Neural cell (in vitro differentiated cells): ENCODE measurements at regions not wholly inside any gene's neighbourhood (a gene's known extent, or its start where the extent isn't known, plus 50 kb on each side); places are given as distances from the start of the nearest gene placed in this dataset.

ENCODE experiments used
- H2AFZ ChIP-seq: fragments of 200-600, 300-800 bp; sonication (generic), shearing (Covaris generic); 2 replicates; pipeline ENCODE4 v1.6.0; 2014; ENCODE audit warnings: low read depth, mild to moderate bottlenecking, antibody characterized with exemption, low read length, moderate library complexity
- H3F3A ChIP-seq: fragments of 200-600 bp; shearing (Covaris generic); 2 replicates; pipeline ENCODE4 v1.6.1; 2016; ENCODE audit warnings: mild to moderate bottlenecking, moderate library complexity, mixed read lengths, antibody characterized with exemption, low read length; ENCODE audit not compliant: insufficient read depth, poor library complexity, severe bottlenecking
- H3K27ac ChIP-seq: fragments of 200-600, 300-800 bp; sonication (generic), shearing (Covaris generic); 2 replicates; pipeline ENCODE4 v1.5.1; 2014; ENCODE audit warnings: mild to moderate bottlenecking, low read length, moderate library complexity
- H3K27me3 ChIP-seq: fragments of 300-800, 200-600 bp; sonication (generic), shearing (Covaris generic); 2 replicates; pipeline ENCODE4 v1.6.0; 2014; ENCODE audit warnings: mild to moderate bottlenecking, low read depth, low read length, moderate library complexity; ENCODE audit not compliant: insufficient read depth
- H3K36me3 ChIP-seq: fragments of 300-800, 200-600 bp; sonication (generic), shearing (Covaris generic); 2 replicates; pipeline ENCODE4 v1.5.1; 2014; ENCODE audit warnings: mild to moderate bottlenecking, antibody characterized with exemption, low read length, moderate library complexity; ENCODE audit not compliant: insufficient read depth
- H3K4me2 ChIP-seq: fragments of 300-800, 200-600 bp; sonication (generic), shearing (Covaris generic); 2 replicates; pipeline ENCODE4 v1.6.0; 2014; ENCODE audit warnings: mild to moderate bottlenecking, low read length
- H3K4me3 ChIP-seq: fragments of 300-800, 200-600 bp; sonication (generic), shearing (Covaris generic); 2 replicates; pipeline ENCODE4 v1.5.1; 2014; ENCODE audit warnings: mild to moderate bottlenecking, low read length, moderate library complexity
- H3K79me2 ChIP-seq: fragments of 200-600 bp; shearing (Covaris generic); replicated peaks from 2 replicates; pipeline ENCODE4 v1.6.0; 2014; ENCODE audit warnings: mild to moderate bottlenecking, low read length, moderate library complexity; ENCODE audit not compliant: insufficient read depth
- H3K9ac ChIP-seq: fragments of 300-800, 200-600 bp; sonication (generic), shearing (Covaris generic); 2 replicates; pipeline ENCODE4 v1.6.1; 2016; ENCODE audit warnings: mild to moderate bottlenecking, low read length, mixed read lengths
- H3K9me2 ChIP-seq: fragments of 200-600 bp; shearing (Covaris generic); 2 replicates; pipeline ENCODE4 v1.6.1; 2016; ENCODE audit warnings: mild to moderate bottlenecking, low read length, mixed read lengths; ENCODE audit not compliant: insufficient read depth
- H3K9me3 ChIP-seq: fragments of 200-600, 300-800 bp; sonication (generic), shearing (Covaris generic); 2 replicates; pipeline ENCODE4 v1.6.1; 2016; ENCODE audit warnings: mild to moderate bottlenecking, mixed run types, low read length, moderate library complexity, mixed read lengths
- H4K20me1 ChIP-seq: fragments of 200-600 bp; shearing (Covaris generic); 2 replicates; pipeline ENCODE4 v1.6.1; 2016; ENCODE audit warnings: mild to moderate bottlenecking, mixed run types; ENCODE audit not compliant: insufficient read depth
- CTCF ChIP-seq: fragments of 450-650 bp; IDR thresholded peaks from 2 replicates; pipeline ENCODE4 v1.5.1; 2014; ENCODE audit warnings: antibody characterized with exemption, mild to moderate bottlenecking, moderate library complexity; ENCODE audit not compliant: poor library complexity, severe bottlenecking
- EP300 ChIP-seq: fragments of 450-650 bp; conservative IDR thresholded peaks from 2 replicates; pipeline ENCODE4 v1.6.1; 2014; ENCODE audit warnings: antibody characterized with exemption, mild to moderate bottlenecking, moderate library complexity; ENCODE audit not compliant: poor library complexity, severe bottlenecking
- EZH2 ChIP-seq: fragments of 200-600, 300-800 bp; shearing (Covaris generic), sonication (generic); IDR thresholded peaks from 2 replicates; pipeline ENCODE4 v1.6.1; 2014; ENCODE audit warnings: antibody characterized with exemption, low read length, borderline replicate concordance, mild to moderate bottlenecking; ENCODE audit not compliant: insufficient read depth, poor library complexity, severe bottlenecking
- MXI1 ChIP-seq: fragments of 450-650 bp; conservative IDR thresholded peaks from 2 replicates; pipeline ENCODE4 v1.6.1; 2014; ENCODE audit warnings: antibody characterized with exemption, mild to moderate bottlenecking; ENCODE audit not compliant: poor library complexity, severe bottlenecking
- POLR2AphosphoS5 ChIP-seq: IDR thresholded peaks from 2 replicates; pipeline ENCODE4 v1.6.1; 2012
- RAD21 ChIP-seq: fragments of 450-650 bp; conservative IDR thresholded peaks from 2 replicates; pipeline ENCODE4 v1.6.1; 2014; ENCODE audit warnings: antibody characterized with exemption, mild to moderate bottlenecking, moderate library complexity
- SMC3 ChIP-seq: fragments of 450-650 bp; conservative IDR thresholded peaks from 2 replicates; pipeline ENCODE4 v1.6.1; 2014; ENCODE audit warnings: antibody characterized with exemption, mild to moderate bottlenecking, moderate library complexity; ENCODE audit not compliant: poor library complexity
- TAF1 ChIP-seq: IDR thresholded peaks from 2 replicates; pipeline ENCODE4 v1.6.1; 2012; ENCODE audit warnings: low read depth
- TF ChIP-seq, protein P1 (sequence below): IDR thresholded peaks from 2 replicates; pipeline ENCODE4 v1.6.1; 2012; ENCODE audit warnings: borderline replicate concordance

DNA sequence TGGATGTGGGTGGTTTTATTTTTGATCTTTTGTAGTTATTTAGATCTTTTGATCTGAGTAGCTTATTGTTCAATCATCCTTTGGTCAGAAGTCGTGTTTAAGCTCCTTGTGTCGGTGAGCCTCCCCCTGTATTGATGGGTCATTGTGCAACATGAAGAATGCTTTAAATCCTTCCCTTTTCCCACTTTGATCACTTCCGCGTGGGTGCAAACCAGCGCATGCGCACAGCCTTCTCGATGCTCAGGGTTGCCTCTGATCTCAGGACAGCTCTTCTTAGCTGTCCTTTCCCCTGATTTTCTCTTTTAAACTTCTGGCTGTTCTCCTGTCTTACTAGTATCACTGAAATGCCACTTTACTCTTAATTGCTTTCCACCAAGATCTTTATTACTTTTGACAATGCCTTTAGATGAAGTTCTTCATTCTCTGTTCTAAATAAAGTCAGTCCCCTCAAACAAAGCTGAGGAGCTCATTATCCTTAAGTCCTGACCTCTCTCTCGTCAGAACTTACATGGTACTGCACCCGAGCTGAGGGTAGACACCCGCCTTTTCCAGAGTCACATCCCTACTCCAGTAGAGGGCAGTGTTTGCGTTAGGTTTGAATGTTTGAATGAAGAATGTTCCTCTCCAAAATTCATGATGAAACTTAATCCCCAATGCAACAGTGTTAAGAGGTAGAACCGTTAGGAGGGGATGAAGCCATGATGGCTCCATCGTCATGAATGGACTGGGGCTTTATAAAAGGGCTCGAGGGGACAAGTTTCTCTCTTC lies 547.9 kb upstream of the TMPRSS15 start:
- Histone ChIP-seq H2AFZ (no peak overlapping the region), H3K9ac (no peak overlapping the region), H4K20me1 (no peaks in the 10 kb centered on the region), H3K9me3 (no peaks in the 10 kb centered on the region), H3K27me3 (no peaks in the 10 kb centered on the region), H3K79me2 (no peaks in the 10 kb centered on the region), H3K4me2 (no peak overlapping the region), H3K9me2 (no peaks in the 10 kb centered on the region), H3K27ac (no peak overlapping the region), H3K36me3 (no peaks in the 10 kb centered on the region), H3F3A (peaks cover 10% of the 10 kb centered on the region), H3K4me3 (no peak overlapping the region)
- TF ChIP-seq EZH2 (no peak), MXI1 (no peak), TAF1 (no peak), EP300 (no peak), CTCF (no peak), RAD21 (no peak), POLR2AphosphoS5 (no peak), SMC3 (no peak)
- TF ChIP-seq, protein P1, sequence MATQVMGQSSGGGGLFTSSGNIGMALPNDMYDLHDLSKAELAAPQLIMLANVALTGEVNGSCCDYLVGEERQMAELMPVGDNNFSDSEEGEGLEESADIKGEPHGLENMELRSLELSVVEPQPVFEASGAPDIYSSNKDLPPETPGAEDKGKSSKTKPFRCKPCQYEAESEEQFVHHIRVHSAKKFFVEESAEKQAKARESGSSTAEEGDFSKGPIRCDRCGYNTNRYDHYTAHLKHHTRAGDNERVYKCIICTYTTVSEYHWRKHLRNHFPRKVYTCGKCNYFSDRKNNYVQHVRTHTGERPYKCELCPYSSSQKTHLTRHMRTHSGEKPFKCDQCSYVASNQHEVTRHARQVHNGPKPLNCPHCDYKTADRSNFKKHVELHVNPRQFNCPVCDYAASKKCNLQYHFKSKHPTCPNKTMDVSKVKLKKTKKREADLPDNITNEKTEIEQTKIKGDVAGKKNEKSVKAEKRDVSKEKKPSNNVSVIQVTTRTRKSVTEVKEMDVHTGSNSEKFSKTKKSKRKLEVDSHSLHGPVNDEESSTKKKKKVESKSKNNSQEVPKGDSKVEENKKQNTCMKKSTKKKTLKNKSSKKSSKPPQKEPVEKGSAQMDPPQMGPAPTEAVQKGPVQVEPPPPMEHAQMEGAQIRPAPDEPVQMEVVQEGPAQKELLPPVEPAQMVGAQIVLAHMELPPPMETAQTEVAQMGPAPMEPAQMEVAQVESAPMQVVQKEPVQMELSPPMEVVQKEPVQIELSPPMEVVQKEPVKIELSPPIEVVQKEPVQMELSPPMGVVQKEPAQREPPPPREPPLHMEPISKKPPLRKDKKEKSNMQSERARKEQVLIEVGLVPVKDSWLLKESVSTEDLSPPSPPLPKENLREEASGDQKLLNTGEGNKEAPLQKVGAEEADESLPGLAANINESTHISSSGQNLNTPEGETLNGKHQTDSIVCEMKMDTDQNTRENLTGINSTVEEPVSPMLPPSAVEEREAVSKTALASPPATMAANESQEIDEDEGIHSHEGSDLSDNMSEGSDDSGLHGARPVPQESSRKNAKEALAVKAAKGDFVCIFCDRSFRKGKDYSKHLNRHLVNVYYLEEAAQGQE: no peak

GRCh38 chr21:18954441-18954844 lies 550.9 kb upstream of the TMPRSS15 start:
- H3K4me3 ChIP-seq: peak overlapping the region; percentile 1
- no peak overlapping the region for H3K4me2 ChIP-seq
- H3K9ac ChIP-seq: peak overlapping the region; percentile 22
- no peaks in the 10 kb centered on the region for H4K20me1 ChIP-seq
- no peaks in the 10 kb centered on the region for H3K9me3 ChIP-seq
- no peaks in the 10 kb centered on the region for H3K27me3 ChIP-seq
- H3K27ac ChIP-seq: peak overlapping the region; percentile 80
- no peaks in the 10 kb centered on the region for H3K79me2 ChIP-seq
- H2AFZ ChIP-seq: no peak overlapping the region
- H3K9me2 ChIP-seq: no peaks in the 10 kb centered on the region
- peaks cover 10% of the 10 kb centered on the region for H3F3A ChIP-seq
- TF ChIP-seq CTCF (peak; percentile 44), RAD21 (peak; percentile 58), POLR2AphosphoS5 (peak; percentile 99), EP300 (peak; percentile 94), SMC3 (peak; percentile 50), MXI1 (peak; percentile 52), EZH2 (no peak), TAF1 (no peak)
- TF ChIP-seq, protein P1: peak; percentile 88
- no peaks in the 10 kb centered on the region for H3K36me3 ChIP-seq
